GM23338 (cell line): ENCODE measurements at regions not wholly inside any gene's neighbourhood (a gene's known extent, or its start where the extent isn't known, plus 50 kb on each side); places are given as distances from the start of the nearest gene placed in this dataset.

ENCODE experiments used
- EZH2 ChIP-seq: fragments of 200-600 bp; sonication (generic); IDR thresholded peaks from one replicate; pipeline ENCODE4 v1.8.0; 2017; ENCODE audit warnings: antibody characterized with exemption, mild to moderate bottlenecking, low read depth; ENCODE audit not compliant: unreplicated experiment
- EZH2phosphoT487 ChIP-seq: fragments of 200-600 bp; sonication (generic); IDR thresholded peaks from one replicate; pipeline ENCODE4 v1.8.1; 2018; ENCODE audit warnings: antibody characterized with exemption; ENCODE audit not compliant: unreplicated experiment

- no peak for TF ChIP-seq EZH2phosphoT487
- no peak for TF ChIP-seq EZH2
Observed at GRCh38 chr19:28044477-28044876, 1168.5 kb downstream of the UQCRFS1 start.
